Neural progenitor cell (in vitro differentiated cells): ENCODE measurements at regions not wholly inside any gene's neighbourhood (a gene's known extent, or its start where the extent isn't known, plus 50 kb on each side); places are given as distances from the start of the nearest gene placed in this dataset.
"Not testable (repeated sequence)": the region's sequence is repeated elsewhere in the genome, so short reads cannot be mapped to it uniquely, and the experiment has no call there.

Experiments
- DNase-seq: peaks from one replicate; pipeline ENCODE4 v3.0.0-alpha.2; 2016; ENCODE audit warnings: low spot score
- H2AFZ ChIP-seq: fragments of 200-600 bp; sonication (generic); replicated peaks from 2 replicates; pipeline ENCODE4 v1.6.1; 2016; ENCODE audit warnings: antibody characterized with exemption
- H3F3A ChIP-seq: fragments of 200-600 bp; sonication (generic); 2 replicates; pipeline ENCODE4 v1.6.1; 2016; ENCODE audit warnings: antibody characterized with exemption, low read depth
- H3K27ac ChIP-seq: fragments of 200-600 bp; sonication (generic); 2 replicates; pipeline ENCODE4 v1.5.1; 2016; ENCODE audit warnings: mild to moderate bottlenecking
- H3K27me3 ChIP-seq: fragments of 200-600 bp; sonication (generic); 2 replicates; pipeline ENCODE4 v1.6.1; 2016; ENCODE audit warnings: mild to moderate bottlenecking, moderate library complexity
- H3K36me3 ChIP-seq: fragments of 200-600 bp; sonication (generic); 2 replicates; pipeline ENCODE4 v1.5.1; 2016
- H3K4me1 ChIP-seq: fragments of 200-600 bp; sonication (generic); 2 replicates; pipeline ENCODE4 v1.6.1; 2016; ENCODE audit warnings: mixed run types
- H3K4me2 ChIP-seq: fragments of 200-600 bp; sonication (generic); 2 replicates; pipeline ENCODE4 v1.6.1; 2016
- H3K4me3 ChIP-seq: fragments of 200-600 bp; sonication (generic); 2 replicates; pipeline ENCODE4 v1.5.1; 2016
- H3K79me2 ChIP-seq: fragments of 200-600 bp; sonication (generic); 2 replicates; pipeline ENCODE4 v1.6.1; 2016; ENCODE audit warnings: low read depth
- H3K9ac ChIP-seq: fragments of 200-600 bp; sonication (generic); 2 replicates; pipeline ENCODE4 v1.6.1; 2016
- H3K9me3 ChIP-seq: fragments of 200-600 bp; sonication (generic); 2 replicates; pipeline ENCODE4 v1.5.1; 2016; ENCODE audit warnings: low read depth
- H4K20me1 ChIP-seq: fragments of 200-600 bp; sonication (generic); 2 replicates; pipeline ENCODE4 v1.6.1; 2016; ENCODE audit warnings: low read depth
- H3K27ac Mint-ChIP-seq: 3 replicates; pipeline ENCODE4 v1.8.0; 2021; ENCODE audit warnings: mixed read lengths
- H3K27me3 Mint-ChIP-seq: 2 replicates; pipeline ENCODE4 v1.8.0; 2022; ENCODE audit warnings: low read depth, mild to moderate bottlenecking, inconsistent platforms, moderate library complexity, mixed read lengths; ENCODE audit not compliant: insufficient read depth
- H3K36me3 Mint-ChIP-seq: 3 replicates; pipeline ENCODE4 v1.8.0; 2021; ENCODE audit warnings: mixed read lengths
- H3K4me1 Mint-ChIP-seq: 3 replicates; pipeline ENCODE4 v1.8.0; 2021; ENCODE audit warnings: mixed read lengths
- H3K4me3 Mint-ChIP-seq: 3 replicates; pipeline ENCODE4 v1.8.0; 2021; ENCODE audit warnings: mild to moderate bottlenecking, moderate library complexity, mixed read lengths
- H3K9me3 Mint-ChIP-seq: 3 replicates; pipeline ENCODE4 v1.8.0; 2020; ENCODE audit warnings: mixed read lengths
- CTCF ChIP-seq: fragments of 200-600 bp; sonication (generic); IDR thresholded peaks from 2 replicates; pipeline ENCODE4 v1.5.1; 2017; ENCODE audit warnings: antibody characterized with exemption, mild to moderate bottlenecking
- EZH2 ChIP-seq: fragments of 200-600 bp; sonication (generic); IDR thresholded peaks from 2 replicates; pipeline ENCODE4 v1.6.1; 2017; ENCODE audit warnings: antibody characterized with exemption, mild to moderate bottlenecking, moderate library complexity
- EZH2phosphoT487 ChIP-seq: fragments of 200-600 bp; sonication (generic); IDR thresholded peaks from 2 replicates; pipeline ENCODE4 v1.6.1; 2017; ENCODE audit warnings: antibody characterized with exemption

- no peak overlapping the region for H2AFZ ChIP-seq
- no peaks in the 10 kb centered on the region for H3F3A ChIP-seq
- H3K4me1 ChIP-seq, result no peaks in the 10 kb centered on the region
- no peak overlapping the region for H3K4me3 Mint-ChIP-seq
- no peak for DNase-seq
- no peaks in the 10 kb centered on the region for H3K36me3 ChIP-seq
- H3K9me3 Mint-ChIP-seq, result peaks cover 5% of the 10 kb centered on the region
- no peaks in the 10 kb centered on the region for H3K79me2 ChIP-seq
- no peak overlapping the region for H3K27ac Mint-ChIP-seq
- no peaks in the 10 kb centered on the region for H3K9me3 ChIP-seq
- H3K36me3 Mint-ChIP-seq, result no peaks in the 10 kb centered on the region
- no peaks in the 10 kb centered on the region for H4K20me1 ChIP-seq
- H3K27me3 ChIP-seq, result no peaks in the 10 kb centered on the region
- H3K9ac ChIP-seq, result no peak overlapping the region
- TF ChIP-seq EZH2, result no peak
- TF ChIP-seq EZH2phosphoT487, result no peak
- TF ChIP-seq CTCF, result no peak
- no peak overlapping the region for H3K4me3 ChIP-seq
- no peaks in the 10 kb centered on the region for H3K27me3 Mint-ChIP-seq
- H3K27ac ChIP-seq, result no peak overlapping the region
- H3K4me1 Mint-ChIP-seq, result no peaks in the 10 kb centered on the region
- no peak overlapping the region for H3K4me2 ChIP-seq
Measured at GRCh38 chr20:29443819-29444218, 1813.6 kb upstream of the DEFB115 start.

GRCh38 chr20:29445050-29445907 lies 1812.2 kb upstream of the DEFB115 start:
- H3K4me1 ChIP-seq, H3K36me3 ChIP-seq, H3K9me3 ChIP-seq, H4K20me1 ChIP-seq, H3K4me3 Mint-ChIP-seq, H3K27me3 Mint-ChIP-seq, H3K79me2 ChIP-seq, H3K9me3 Mint-ChIP-seq, H3K4me2 ChIP-seq, H3K4me1 Mint-ChIP-seq, H2AFZ ChIP-seq, H3F3A ChIP-seq, H3K27me3 ChIP-seq, DNase-seq, H3K27ac ChIP-seq, H3K36me3 Mint-ChIP-seq, H3K27ac Mint-ChIP-seq, H3K4me3 ChIP-seq, H3K9ac ChIP-seq: not testable (repeated sequence)

- not testable (repeated sequence) for H3K27ac Mint-ChIP-seq, H2AFZ ChIP-seq
- H3K9me3 Mint-ChIP-seq, result peaks cover 14% of the 10 kb centered on the region
Measured at GRCh38 chr20:29447517-29448484, 1809.7 kb upstream of the DEFB115 start.

GRCh38 chr20:29448806-29449470 lies 1808.5 kb upstream of the DEFB115 start:
- H3K27me3 Mint-ChIP-seq, result no peaks in the 10 kb centered on the region
- no peaks in the 10 kb centered on the region for H3K36me3 Mint-ChIP-seq
- no peaks in the 10 kb centered on the region for H3K4me1 Mint-ChIP-seq

More at GRCh38 chr20:29447517-29448484, 1809.7 kb upstream of the DEFB115 start:
- H3K27me3 Mint-ChIP-seq, H3K9ac ChIP-seq, H3F3A ChIP-seq, H3K27ac ChIP-seq, H3K36me3 Mint-ChIP-seq, H3K4me3 ChIP-seq, H3K4me3 Mint-ChIP-seq, H3K9me3 ChIP-seq, H3K27me3 ChIP-seq, H3K4me2 ChIP-seq, H4K20me1 ChIP-seq, H3K4me1 Mint-ChIP-seq, H3K36me3 ChIP-seq, DNase-seq, H3K4me1 ChIP-seq, H3K79me2 ChIP-seq: not testable (repeated sequence)

More at GRCh38 chr20:29448806-29449470, 1808.5 kb upstream of the DEFB115 start:
- Histone ChIP-seq H4K20me1 (no peaks in the 10 kb centered on the region), H3K9ac (no peak overlapping the region), H2AFZ (no peak overlapping the region), H3F3A (no peaks in the 10 kb centered on the region), H3K79me2 (no peaks in the 10 kb centered on the region), H3K27ac (no peak overlapping the region), H3K27me3 (no peaks in the 10 kb centered on the region), H3K9me3 (no peaks in the 10 kb centered on the region), H3K36me3 (no peaks in the 10 kb centered on the region), H3K4me1 (no peaks in the 10 kb centered on the region), H3K4me2 (no peak overlapping the region), H3K4me3 (no peak overlapping the region)
- no peak for DNase-seq
- no peak for TF ChIP-seq EZH2
- TF ChIP-seq CTCF, result no peak
- TF ChIP-seq EZH2phosphoT487, result no peak
- Mint-ChIP-seq H3K27ac (no peak overlapping the region), H3K9me3 (peaks cover 14% of the 10 kb centered on the region), H3K4me3 (no peak overlapping the region)
